ENCODE measurements at regions not wholly inside any gene's neighbourhood (a gene's known extent, or its start where the extent isn't known, plus 50 kb on each side); places are given as distances from the start of the nearest gene placed in this dataset.

- ATAC-seq (replicated peaks; ENCODE audit: extremely low read depth, poor library complexity, severe bottlenecking) (no peak), DNase-seq (ENCODE audit: low spot score in 2 of 2) (no peak)
- Mint-ChIP-seq H3K36me3 (ENCODE audit: insufficient read depth) (no peaks in the 10 kb centered on the region), H3K4me3 (no peak overlapping the region), H3K27ac (ENCODE audit: low read depth) (no peak overlapping the region), H3K4me1 (no peaks in the 10 kb centered on the region), H3K9me3 (peaks cover 7% of the 10 kb centered on the region), H3K27me3 (no peaks in the 10 kb centered on the region)
Measured at GRCh38 chr4:131251321-131251720, 1897.8 kb upstream of the PCDH10 start.

- no peaks in the 10 kb centered on the region for H3K27me3 Mint-ChIP-seq
- no peaks in the 10 kb centered on the region for H3K4me1 Mint-ChIP-seq
- no peaks in the 10 kb centered on the region for H3K36me3 Mint-ChIP-seq (ENCODE audit: insufficient read depth)
- ATAC-seq (replicated peaks; ENCODE audit: extremely low read depth, poor library complexity, severe bottlenecking): no peak
- H3K4me3 Mint-ChIP-seq: no peak overlapping the region
- H3K27ac Mint-ChIP-seq (ENCODE audit: low read depth): no peak overlapping the region
- no peak for DNase-seq (ENCODE audit: low spot score in 2 of 2)
- peaks cover 11% of the 10 kb centered on the region for H3K9me3 Mint-ChIP-seq
Measured at GRCh38 chr4:131257241-131257640, 1891.9 kb upstream of the PCDH10 start.

- no peak for DNase-seq (ENCODE audit: low spot score in 2 of 2)
- no peak overlapping the region for H3K27ac Mint-ChIP-seq (ENCODE audit: low read depth)
- H3K4me3 Mint-ChIP-seq: no peak overlapping the region
- no peaks in the 10 kb centered on the region for H3K4me1 Mint-ChIP-seq
- peaks cover 15% of the 10 kb centered on the region for H3K9me3 Mint-ChIP-seq
- H3K27me3 Mint-ChIP-seq: no peaks in the 10 kb centered on the region
- ATAC-seq (replicated peaks; ENCODE audit: extremely low read depth, poor library complexity, severe bottlenecking): no peak
- no peaks in the 10 kb centered on the region for H3K36me3 Mint-ChIP-seq (ENCODE audit: insufficient read depth)
Measured at GRCh38 chr4:131258361-131258760, 1890.7 kb upstream of the PCDH10 start.

- no peak overlapping the region for H3K27ac Mint-ChIP-seq (ENCODE audit: low read depth)
- ATAC-seq (replicated peaks; ENCODE audit: extremely low read depth, poor library complexity, severe bottlenecking) (no peak), DNase-seq (ENCODE audit: low spot score in 2 of 2) (no peak)
- peaks cover 10% of the 10 kb centered on the region for H3K9me3 Mint-ChIP-seq
- no peaks in the 10 kb centered on the region for H3K27me3 Mint-ChIP-seq
- no peaks in the 10 kb centered on the region for H3K4me1 Mint-ChIP-seq
- H3K36me3 Mint-ChIP-seq (ENCODE audit: insufficient read depth): no peaks in the 10 kb centered on the region
- no peak overlapping the region for H3K4me3 Mint-ChIP-seq
Measured at GRCh38 chr4:131288441-131288840, 1860.7 kb upstream of the PCDH10 start.

- H3K27me3 Mint-ChIP-seq: no peaks in the 10 kb centered on the region
- H3K36me3 Mint-ChIP-seq (ENCODE audit: insufficient read depth): no peaks in the 10 kb centered on the region
- H3K4me1 Mint-ChIP-seq: no peaks in the 10 kb centered on the region
- no peak overlapping the region for H3K4me3 Mint-ChIP-seq
- ATAC-seq (replicated peaks; ENCODE audit: extremely low read depth, poor library complexity, severe bottlenecking) (no peak), DNase-seq (ENCODE audit: low spot score in 2 of 2) (no peak)
- H3K9me3 Mint-ChIP-seq: peaks cover 16% of the 10 kb centered on the region
- no peak overlapping the region for H3K27ac Mint-ChIP-seq (ENCODE audit: low read depth)
Measured at GRCh38 chr4:131296192-131296591, 1852.9 kb upstream of the PCDH10 start.

- no peaks in the 10 kb centered on the region for H3K4me1 Mint-ChIP-seq
- H3K4me3 Mint-ChIP-seq: no peak overlapping the region
- ATAC-seq (replicated peaks; ENCODE audit: extremely low read depth, poor library complexity, severe bottlenecking) (no peak), DNase-seq (ENCODE audit: low spot score in 2 of 2) (no peak)
- H3K27ac Mint-ChIP-seq (ENCODE audit: low read depth): no peak overlapping the region
- H3K27me3 Mint-ChIP-seq: no peaks in the 10 kb centered on the region
- no peaks in the 10 kb centered on the region for H3K36me3 Mint-ChIP-seq (ENCODE audit: insufficient read depth)
- peaks cover 31% of the 10 kb centered on the region for H3K9me3 Mint-ChIP-seq
Measured at GRCh38 chr4:131302108-131302507, 1847.0 kb upstream of the PCDH10 start.

GRCh38 chr4:131304686-131305085 lies 1844.4 kb upstream of the PCDH10 start:
- ATAC-seq (replicated peaks; ENCODE audit: extremely low read depth, poor library complexity, severe bottlenecking): no peak
- Mint-ChIP-seq H3K27me3 (no peaks in the 10 kb centered on the region), H3K36me3 (ENCODE audit: insufficient read depth) (no peaks in the 10 kb centered on the region), H3K9me3 (peaks cover 30% of the 10 kb centered on the region), H3K4me3 (no peak overlapping the region), H3K4me1 (no peaks in the 10 kb centered on the region), H3K27ac (ENCODE audit: low read depth) (no peak overlapping the region)
- DNase-seq (ENCODE audit: low spot score in 2 of 2): no peak

GRCh38 chr4:131309628-131310027 lies 1839.5 kb upstream of the PCDH10 start:
- no peak overlapping the region for H3K27ac Mint-ChIP-seq (ENCODE audit: low read depth)
- H3K9me3 Mint-ChIP-seq: peaks cover 7% of the 10 kb centered on the region
- no peak overlapping the region for H3K4me3 Mint-ChIP-seq
- H3K27me3 Mint-ChIP-seq: no peaks in the 10 kb centered on the region
- H3K36me3 Mint-ChIP-seq (ENCODE audit: insufficient read depth): no peaks in the 10 kb centered on the region
- ATAC-seq (replicated peaks; ENCODE audit: extremely low read depth, poor library complexity, severe bottlenecking): no peak
- no peak for DNase-seq (ENCODE audit: low spot score in 2 of 2)
- no peaks in the 10 kb centered on the region for H3K4me1 Mint-ChIP-seq

GRCh38 chr4:131316086-131316485 lies 1833.0 kb upstream of the PCDH10 start:
- ATAC-seq (replicated peaks; ENCODE audit: extremely low read depth, poor library complexity, severe bottlenecking): no peak
- DNase-seq (ENCODE audit: low spot score in 2 of 2): no peak

GRCh38 chr4:131337936-131338335 lies 1811.2 kb upstream of the PCDH10 start:
- no peaks in the 10 kb centered on the region for H3K27me3 Mint-ChIP-seq
- DNase-seq (ENCODE audit: low spot score in 2 of 2) (no peak), ATAC-seq (replicated peaks; ENCODE audit: extremely low read depth, poor library complexity, severe bottlenecking) (no peak)
- H3K36me3 Mint-ChIP-seq (ENCODE audit: insufficient read depth): no peaks in the 10 kb centered on the region
- H3K4me1 Mint-ChIP-seq: no peaks in the 10 kb centered on the region
- H3K4me3 Mint-ChIP-seq: no peak overlapping the region
- H3K27ac Mint-ChIP-seq (ENCODE audit: low read depth): no peak overlapping the region
- peaks cover 9% of the 10 kb centered on the region for H3K9me3 Mint-ChIP-seq

More at GRCh38 chr4:131316086-131316485, 1833.0 kb upstream of the PCDH10 start:
- Mint-ChIP-seq H3K4me3 (no peak overlapping the region), H3K27me3 (no peaks in the 10 kb centered on the region), H3K36me3 (ENCODE audit: insufficient read depth) (no peaks in the 10 kb centered on the region), H3K4me1 (no peaks in the 10 kb centered on the region), H3K27ac (ENCODE audit: low read depth) (no peak overlapping the region), H3K9me3 (peaks cover 6% of the 10 kb centered on the region)

- Mint-ChIP-seq H3K4me1 (no peaks in the 10 kb centered on the region), H3K27ac (ENCODE audit: low read depth) (no peak overlapping the region), H3K4me3 (no peak overlapping the region), H3K36me3 (ENCODE audit: insufficient read depth) (no peaks in the 10 kb centered on the region), H3K9me3 (peaks cover 6% of the 10 kb centered on the region), H3K27me3 (no peaks in the 10 kb centered on the region)
- DNase-seq (ENCODE audit: low spot score in 2 of 2) (no peak), ATAC-seq (replicated peaks; ENCODE audit: extremely low read depth, poor library complexity, severe bottlenecking) (no peak)
Measured at GRCh38 chr4:131339137-131339536, 1810.0 kb upstream of the PCDH10 start.

GRCh38 chr4:131344761-131345160 lies 1804.3 kb upstream of the PCDH10 start:
- Mint-ChIP-seq H3K4me3 (no peak overlapping the region), H3K4me1 (no peaks in the 10 kb centered on the region), H3K36me3 (ENCODE audit: insufficient read depth) (no peaks in the 10 kb centered on the region), H3K27ac (ENCODE audit: low read depth) (no peak overlapping the region), H3K9me3 (peaks cover 12% of the 10 kb centered on the region), H3K27me3 (no peaks in the 10 kb centered on the region)
- ATAC-seq (replicated peaks; ENCODE audit: extremely low read depth, poor library complexity, severe bottlenecking) (no peak), DNase-seq (ENCODE audit: low spot score in 2 of 2) (no peak)

- no peak overlapping the region for H3K27ac Mint-ChIP-seq (ENCODE audit: low read depth)
- ATAC-seq (replicated peaks; ENCODE audit: extremely low read depth, poor library complexity, severe bottlenecking) (no peak), DNase-seq (ENCODE audit: low spot score in 2 of 2) (no peak)
- H3K36me3 Mint-ChIP-seq (ENCODE audit: insufficient read depth): no peaks in the 10 kb centered on the region
- no peaks in the 10 kb centered on the region for H3K4me1 Mint-ChIP-seq
- no peak overlapping the region for H3K4me3 Mint-ChIP-seq
- no peaks in the 10 kb centered on the region for H3K27me3 Mint-ChIP-seq
- peaks cover 12% of the 10 kb centered on the region for H3K9me3 Mint-ChIP-seq
Measured at GRCh38 chr4:131347816-131348215, 1801.3 kb upstream of the PCDH10 start.

GRCh38 chr4:131348263-131348662 lies 1800.8 kb upstream of the PCDH10 start:
- Mint-ChIP-seq H3K4me3 (no peak overlapping the region), H3K9me3 (peaks cover 14% of the 10 kb centered on the region), H3K27ac (ENCODE audit: low read depth) (no peak overlapping the region), H3K36me3 (ENCODE audit: insufficient read depth) (no peaks in the 10 kb centered on the region), H3K27me3 (no peaks in the 10 kb centered on the region), H3K4me1 (no peaks in the 10 kb centered on the region)
- no peak for ATAC-seq (replicated peaks; ENCODE audit: extremely low read depth, poor library complexity, severe bottlenecking)
- DNase-seq (ENCODE audit: low spot score in 2 of 2): no peak
